Epithelial cell of proximal tubule (primary cell): ENCODE measurements at regions not wholly inside any gene's neighbourhood (a gene's known extent, or its start where the extent isn't known, plus 50 kb on each side); places are given as distances from the start of the nearest gene placed in this dataset.

Experiments
- DNase-seq: peaks from one replicate; pipeline ENCODE4 v3.0.0-alpha.2; 2011; ENCODE audit warnings: low read depth
- H3K4me3 ChIP-seq: 2 replicates; pipeline ENCODE4 v1.5.1; 2011; ENCODE audit warnings: low read depth, mild to moderate bottlenecking, low read length
- TF ChIP-seq, protein P1 (sequence below): conservative IDR thresholded peaks from 2 replicates; pipeline ENCODE4 v1.5.1; 2012; ENCODE audit warnings: low read depth, mild to moderate bottlenecking, low read length

DNA sequence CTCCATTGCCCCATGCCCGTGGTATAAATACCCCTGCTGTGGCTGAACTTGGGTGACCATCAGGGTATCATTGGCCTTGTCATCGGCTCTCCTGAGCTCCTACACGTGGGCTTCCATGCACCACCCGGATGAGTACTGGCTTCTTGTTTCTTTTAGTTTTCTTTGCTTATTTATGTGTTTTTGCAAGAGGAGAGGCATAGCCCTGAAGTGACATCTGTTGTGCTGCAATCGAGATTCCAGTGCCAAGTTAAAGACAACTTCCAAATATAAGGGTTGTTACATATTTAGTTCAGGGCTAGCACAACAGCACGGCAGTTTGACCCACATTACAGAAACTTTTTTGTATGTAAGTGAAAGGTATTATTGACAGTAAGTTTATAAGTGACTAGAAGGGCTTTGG is 1087.1 kb downstream of the TBC1D22A start:
- DNase-seq: no peak
- TF ChIP-seq, protein P1, sequence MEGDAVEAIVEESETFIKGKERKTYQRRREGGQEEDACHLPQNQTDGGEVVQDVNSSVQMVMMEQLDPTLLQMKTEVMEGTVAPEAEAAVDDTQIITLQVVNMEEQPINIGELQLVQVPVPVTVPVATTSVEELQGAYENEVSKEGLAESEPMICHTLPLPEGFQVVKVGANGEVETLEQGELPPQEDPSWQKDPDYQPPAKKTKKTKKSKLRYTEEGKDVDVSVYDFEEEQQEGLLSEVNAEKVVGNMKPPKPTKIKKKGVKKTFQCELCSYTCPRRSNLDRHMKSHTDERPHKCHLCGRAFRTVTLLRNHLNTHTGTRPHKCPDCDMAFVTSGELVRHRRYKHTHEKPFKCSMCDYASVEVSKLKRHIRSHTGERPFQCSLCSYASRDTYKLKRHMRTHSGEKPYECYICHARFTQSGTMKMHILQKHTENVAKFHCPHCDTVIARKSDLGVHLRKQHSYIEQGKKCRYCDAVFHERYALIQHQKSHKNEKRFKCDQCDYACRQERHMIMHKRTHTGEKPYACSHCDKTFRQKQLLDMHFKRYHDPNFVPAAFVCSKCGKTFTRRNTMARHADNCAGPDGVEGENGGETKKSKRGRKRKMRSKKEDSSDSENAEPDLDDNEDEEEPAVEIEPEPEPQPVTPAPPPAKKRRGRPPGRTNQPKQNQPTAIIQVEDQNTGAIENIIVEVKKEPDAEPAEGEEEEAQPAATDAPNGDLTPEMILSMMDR: no peak

DNA sequence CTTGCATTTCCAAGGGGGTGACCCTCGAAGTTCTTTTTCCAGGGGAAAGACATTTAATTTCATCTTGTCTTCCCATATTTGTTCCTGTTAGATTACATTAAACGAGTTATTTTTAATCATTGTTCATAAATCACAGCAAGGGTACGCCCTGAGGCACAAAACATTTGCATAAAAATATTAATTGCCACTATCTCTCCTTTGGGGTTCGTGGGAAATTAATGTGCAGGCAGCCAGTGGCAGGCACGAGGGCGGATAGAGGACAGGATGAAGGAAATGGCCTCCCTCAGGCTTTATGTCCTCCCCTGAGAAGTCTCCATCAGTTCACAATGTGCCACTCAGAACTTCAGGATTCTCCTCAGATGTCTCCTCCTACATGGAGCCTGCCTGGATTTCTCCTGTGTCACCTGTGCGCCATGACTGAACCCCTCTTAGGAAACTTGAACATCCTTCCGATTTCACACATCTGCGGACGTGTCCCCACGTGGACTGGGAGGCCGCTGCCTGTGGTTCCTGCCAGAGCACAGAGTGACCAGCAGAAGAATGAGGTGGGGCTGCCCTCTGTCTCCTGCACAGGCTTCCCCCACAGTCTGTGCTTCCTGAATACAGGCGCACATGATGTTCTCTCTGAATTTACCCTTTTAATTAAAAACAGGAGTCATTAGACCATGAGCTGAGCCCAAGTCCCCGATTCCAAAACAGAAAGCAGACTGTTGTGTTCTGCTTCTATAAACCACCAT is 1085.9 kb downstream of the TBC1D22A start:
- H3K4me3 ChIP-seq: no peak overlapping the region
- no peak for DNase-seq
- TF ChIP-seq, protein P1: no peak

More for the DNA sequence above, 1087.1 kb downstream of the TBC1D22A start:
- H3K4me3 ChIP-seq: no peak overlapping the region

DNA sequence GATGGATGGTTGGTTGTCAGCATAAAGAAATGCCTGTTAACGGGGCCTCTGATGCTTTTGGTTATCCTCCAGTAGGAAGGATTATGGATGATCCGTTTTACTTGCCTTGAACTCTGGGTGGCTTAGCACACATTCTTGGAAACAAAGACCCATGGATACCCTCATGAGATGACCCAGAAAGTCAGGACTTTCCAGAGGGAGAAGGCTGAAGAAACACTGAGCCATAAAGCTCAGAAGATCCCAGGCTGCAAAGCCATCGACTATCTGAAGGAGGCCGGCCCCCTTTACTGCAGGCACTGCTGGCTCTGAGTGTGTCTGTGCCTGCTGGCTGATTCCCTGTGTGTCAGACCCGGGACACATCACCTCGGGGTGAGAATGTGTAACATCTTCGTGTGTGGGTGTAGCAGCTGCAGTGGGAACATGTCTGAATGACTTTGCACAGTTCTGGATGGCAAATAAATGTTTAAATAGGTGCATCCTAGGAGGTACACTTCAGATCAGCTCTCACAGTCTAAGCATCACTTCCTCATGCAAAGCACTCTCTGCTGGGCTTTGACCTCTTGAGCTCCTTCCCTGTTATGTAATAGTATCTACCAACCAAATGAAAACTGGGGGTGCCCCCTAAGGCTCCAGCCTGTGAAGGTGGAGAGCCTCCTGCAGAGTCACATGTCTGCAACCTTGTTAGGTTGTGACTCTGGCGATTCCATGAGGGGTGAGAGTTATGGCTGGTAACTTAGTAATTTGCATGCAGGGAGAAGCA is 1084.9 kb downstream of the TBC1D22A start:
- no peak overlapping the region for H3K4me3 ChIP-seq
- DNase-seq: no peak
- TF ChIP-seq, protein P1: no peak

DNA sequence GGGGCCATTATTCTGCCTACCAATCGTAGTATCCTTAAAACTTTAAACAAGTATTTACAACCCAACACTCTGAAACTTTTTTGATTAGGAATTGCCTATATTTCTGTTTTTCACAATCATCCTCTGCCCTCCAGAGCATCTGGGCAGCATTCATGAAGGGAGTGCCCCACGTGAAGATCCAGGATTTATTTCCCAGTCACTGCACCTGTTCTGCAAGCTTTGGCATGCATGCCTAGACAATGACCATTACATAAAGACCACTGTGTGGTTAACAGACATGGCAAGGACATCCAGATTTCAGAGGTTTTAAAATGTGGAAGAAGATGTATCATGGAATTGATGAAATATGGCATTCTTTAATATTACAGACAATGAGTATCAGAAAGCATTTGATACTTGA is 1083.8 kb downstream of the TBC1D22A start:
- no peak for DNase-seq
- H3K4me3 ChIP-seq: no peak overlapping the region
- TF ChIP-seq, protein P1: no peak

DNA sequence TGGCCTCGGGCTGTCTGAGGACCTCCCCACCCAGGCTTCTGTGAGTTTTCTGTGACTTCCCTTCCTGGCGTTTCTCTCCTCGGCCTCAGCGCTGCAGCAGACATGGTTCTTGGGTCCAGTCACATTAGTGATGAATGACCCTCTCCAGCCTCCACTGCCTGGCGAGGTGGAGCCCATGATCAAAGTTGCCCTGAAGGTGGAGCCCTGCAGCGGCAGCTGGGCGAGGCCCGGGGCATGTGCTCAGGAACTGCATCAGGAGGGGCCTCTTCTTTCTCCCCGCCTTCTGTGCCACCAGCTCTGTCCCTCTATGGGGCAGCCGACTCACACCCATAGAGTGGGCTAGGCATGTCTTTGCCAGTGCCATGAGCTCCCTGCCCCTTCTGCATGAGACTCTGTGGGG is 1079.7 kb downstream of the TBC1D22A start:
- TF ChIP-seq, protein P1: no peak
- no peak overlapping the region for H3K4me3 ChIP-seq
- DNase-seq: no peak

DNA sequence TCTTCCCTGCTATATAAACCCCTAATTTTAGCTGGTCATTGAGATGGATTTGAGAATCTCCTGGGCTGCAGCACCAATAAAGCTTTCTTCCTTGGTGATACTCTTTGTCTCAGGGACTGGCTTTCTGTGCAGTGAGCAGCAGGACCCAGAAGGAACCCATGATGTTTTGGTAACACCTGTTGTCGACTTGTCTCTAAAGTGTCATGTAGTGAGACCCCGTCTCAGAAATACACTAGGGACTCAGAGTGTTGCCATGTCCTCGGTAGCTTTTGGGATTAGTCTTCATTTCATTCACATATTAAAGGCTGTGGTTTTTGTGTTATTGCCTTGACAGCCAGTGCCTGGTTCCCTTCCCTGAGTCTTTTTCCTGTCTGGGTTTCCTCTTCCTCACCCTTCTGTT is 1078.7 kb downstream of the TBC1D22A start:
- DNase-seq: no peak
- H3K4me3 ChIP-seq: no peak overlapping the region
- TF ChIP-seq, protein P1: no peak
